DMS114 treated with DMSO at 0.1 percent for 48 hours (cell line): ENCODE measurements at regions not wholly inside any gene's neighbourhood (a gene's known extent, or its start where the extent isn't known, plus 50 kb on each side); places are given as distances from the start of the nearest gene placed in this dataset.
A peak's percentile ranks its signal among the peaks of the same experiment; 100 is the strongest.

Source experiments
- DNase-seq: peaks from one replicate; lab custom pipeline; 2025; ENCODE audit not compliant: unreplicated experiment; lab: John Stamatoyannopoulos, UW

DNA sequence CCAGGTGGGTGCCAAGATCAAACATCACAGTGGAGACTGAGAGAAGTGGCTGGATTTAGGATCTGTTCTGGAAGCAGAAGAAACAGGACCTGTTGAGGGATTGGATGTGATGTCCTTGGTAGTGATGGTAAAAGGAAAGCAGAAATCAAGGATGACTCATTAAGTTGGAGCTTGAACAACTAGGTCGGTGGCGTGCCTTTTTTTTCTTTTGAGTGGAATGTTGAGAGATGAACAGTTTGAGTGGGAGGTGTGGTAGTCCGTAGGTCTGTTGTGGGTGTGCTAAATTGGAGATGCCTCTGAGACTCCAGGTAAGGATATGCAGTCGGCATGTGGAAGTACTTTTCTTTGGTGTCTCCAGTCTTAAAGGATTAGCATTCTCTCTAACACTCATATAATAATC is 92.1 kb upstream of the IL12B start:
- DNase-seq: no peak

DNA sequence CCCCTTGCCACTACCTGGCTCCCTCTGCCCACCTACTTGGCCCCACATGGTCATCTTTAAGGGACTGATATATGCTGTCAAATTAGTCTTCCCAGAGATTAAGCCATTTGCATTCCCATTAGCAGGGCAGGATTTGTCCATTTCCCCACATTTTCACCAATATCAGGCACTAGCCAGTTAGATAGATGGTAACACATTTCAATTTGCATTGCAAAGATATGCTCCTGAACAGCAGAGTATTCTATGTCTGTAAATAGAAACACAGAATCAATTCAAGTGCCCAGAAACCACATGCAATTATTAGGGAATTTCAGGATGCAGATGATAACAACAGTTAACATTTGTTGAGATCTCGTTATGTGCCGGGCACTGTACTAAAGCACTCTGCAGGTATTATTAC is 92.6 kb upstream of the IL12B start:
- no peak for DNase-seq

DNA sequence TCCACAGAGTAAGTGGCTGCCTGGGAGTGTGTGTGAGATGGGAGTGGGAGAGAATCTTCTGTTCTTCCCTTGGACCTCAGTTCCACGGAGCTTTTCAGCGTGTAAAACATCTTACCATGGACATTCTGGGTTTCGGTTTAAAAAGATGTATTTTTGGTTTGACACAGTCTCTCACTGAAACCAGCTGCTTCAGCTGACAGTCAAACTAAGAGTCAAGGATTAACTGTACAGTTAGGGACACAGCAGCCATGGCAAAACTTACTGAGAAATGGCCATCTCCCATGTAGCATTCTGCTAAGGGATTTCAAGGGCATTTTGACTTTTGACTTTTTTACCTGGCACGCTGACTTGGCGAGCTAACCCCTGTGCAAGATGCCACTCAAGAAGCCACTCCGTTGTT is 93.8 kb upstream of the IL12B start:
- DNase-seq: no peak

DNA sequence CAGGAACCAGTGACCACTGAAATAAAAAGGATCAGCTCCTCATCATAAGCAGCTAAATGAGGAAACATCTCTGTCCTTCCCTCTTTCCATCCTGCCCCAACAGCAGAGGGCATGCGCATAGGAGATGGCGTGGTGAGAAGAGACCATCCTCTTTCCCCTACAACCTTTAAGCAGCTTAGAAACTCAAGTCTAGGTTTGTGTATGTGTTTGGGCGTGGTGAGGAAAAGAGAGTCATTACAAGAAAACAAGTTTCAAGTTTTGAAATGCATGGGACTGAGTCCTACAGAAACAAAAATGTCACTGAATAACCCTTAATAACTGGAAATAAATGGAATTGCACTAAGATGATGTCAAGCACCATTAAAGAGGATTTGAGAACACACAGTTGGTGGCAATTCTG is 96.4 kb upstream of the IL12B start:
- no peak for DNase-seq

DNA sequence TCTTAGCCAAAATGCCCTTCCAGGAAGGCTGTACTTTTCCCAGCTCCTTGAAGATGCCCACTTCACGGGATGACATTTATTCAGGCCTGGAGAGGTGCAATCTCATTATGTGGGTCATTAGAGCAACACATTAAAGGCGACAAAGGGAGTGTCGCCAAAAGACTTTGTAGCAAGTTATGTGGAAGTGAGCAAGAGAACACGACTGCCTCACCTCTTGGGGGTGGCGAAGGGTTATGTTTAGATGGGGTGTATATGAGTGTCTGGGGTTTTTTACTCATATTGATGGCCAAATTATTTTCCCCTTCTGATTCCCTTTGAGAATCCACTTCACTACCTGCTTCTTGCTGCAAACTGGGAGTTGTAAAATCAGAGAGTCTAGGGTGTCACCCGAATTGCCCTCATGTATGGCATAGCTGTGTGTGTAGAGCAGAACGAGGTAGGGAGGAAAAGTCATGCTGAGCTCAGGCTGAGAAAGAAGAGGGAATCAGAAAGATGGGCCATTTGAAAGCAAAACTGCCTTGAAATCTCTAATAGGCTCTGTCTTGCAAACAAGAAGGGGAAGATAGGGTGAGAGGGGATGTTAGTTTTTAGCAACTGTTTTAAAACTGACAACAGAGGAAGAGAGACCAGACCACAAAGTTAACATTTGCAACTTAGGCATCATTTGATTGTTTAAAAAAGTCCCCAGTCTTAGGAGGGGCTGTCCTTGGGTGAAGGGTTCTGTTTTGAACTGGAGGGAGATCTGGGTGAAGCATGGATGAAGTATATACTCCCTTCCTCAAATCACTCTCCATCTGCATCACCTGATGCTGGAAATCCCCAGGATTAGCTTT is 97.1 kb upstream of the IL12B start:
- DNase-seq: no peak

DNA sequence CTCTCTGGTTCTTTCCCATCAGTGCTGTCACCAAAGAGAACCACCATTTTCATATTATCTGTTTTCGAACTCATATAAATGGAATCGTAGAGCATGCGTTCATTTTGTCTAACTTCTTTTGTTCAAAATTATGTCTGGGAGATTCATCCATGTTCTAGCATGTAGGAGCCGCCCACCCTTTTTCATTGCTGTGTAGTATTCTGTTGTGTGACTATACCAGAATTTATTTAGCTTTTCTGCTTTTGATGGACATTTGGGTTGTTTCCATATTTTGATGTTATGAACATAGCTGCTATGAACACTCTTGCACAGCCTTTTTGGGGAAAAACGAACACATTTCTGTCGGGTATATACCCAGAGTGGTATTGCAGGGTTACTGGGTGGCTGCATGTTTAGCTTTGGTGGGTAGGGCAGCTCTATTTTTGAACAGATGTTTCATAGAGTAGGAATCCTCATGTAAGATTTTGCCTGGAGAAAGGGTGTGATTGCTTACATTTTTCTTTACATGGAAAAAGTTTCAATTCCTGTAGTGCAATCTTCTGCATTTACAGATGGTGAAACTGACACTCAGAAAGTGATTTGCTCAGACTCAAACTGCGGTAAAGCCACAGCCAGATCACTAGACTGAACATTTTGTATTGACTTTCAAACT is 100.2 kb upstream of the IL12B start:
- DNase-seq: no peak

DNA sequence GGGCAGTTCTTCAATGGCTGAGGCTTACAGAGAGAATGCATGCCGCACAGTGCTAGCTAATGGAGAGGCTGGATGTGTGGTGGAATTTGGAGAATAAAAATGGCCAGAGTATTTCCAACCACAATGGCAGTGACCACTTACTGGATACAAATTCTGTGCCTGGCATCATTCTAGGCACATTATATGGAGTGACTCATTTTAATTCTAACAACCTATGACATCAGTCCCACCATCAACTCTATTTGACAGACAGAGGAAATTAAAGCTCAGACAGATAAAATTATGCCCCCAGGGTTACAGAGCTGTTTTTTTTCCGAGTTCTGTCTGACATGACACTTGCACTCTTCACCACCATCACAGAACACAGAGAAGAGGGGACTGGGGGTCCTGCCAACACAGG is 105.6 kb upstream of the IL12B start:
- DNase-seq: no peak

DNA sequence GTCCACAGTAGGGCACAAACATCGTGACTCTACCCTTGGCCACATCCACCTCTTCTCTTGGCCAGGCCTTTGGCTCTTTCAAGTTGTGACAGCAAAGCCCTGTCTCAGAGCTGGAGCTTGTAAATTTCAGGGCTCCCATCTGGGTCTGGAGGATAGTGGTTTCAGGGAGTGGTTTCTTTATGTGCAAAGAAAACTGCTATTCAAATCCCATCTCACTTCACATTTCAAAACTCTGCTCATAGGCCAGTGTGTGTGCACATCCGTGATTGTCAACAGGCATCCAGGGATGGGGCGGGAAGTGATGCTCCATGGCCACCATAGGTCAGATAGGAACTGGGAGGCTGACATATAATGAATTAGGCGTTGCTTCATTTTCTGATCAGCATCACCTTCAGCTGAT is 107.8 kb upstream of the IL12B start:
- DNase-seq: no peak

DNA sequence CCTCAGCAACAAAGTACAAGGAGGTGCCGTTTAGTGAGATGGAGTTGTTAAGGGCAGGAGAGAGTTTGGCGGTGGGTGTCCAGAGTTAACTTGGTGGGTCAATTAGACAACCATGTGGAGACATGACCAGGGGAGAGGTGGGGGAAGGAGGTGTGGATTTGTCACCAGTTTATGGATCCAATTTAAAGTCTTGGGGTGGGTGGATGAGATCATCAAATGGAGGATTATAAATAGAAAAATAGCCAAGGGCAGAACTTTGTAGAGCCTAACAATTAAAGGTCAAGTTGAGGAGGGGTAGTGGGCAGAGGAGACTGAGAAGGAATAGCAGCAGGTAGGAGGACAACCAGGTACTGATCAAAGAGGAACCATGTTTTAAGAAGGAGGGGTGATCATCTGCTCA is 108.7 kb upstream of the IL12B start:
- no peak for DNase-seq

DNA sequence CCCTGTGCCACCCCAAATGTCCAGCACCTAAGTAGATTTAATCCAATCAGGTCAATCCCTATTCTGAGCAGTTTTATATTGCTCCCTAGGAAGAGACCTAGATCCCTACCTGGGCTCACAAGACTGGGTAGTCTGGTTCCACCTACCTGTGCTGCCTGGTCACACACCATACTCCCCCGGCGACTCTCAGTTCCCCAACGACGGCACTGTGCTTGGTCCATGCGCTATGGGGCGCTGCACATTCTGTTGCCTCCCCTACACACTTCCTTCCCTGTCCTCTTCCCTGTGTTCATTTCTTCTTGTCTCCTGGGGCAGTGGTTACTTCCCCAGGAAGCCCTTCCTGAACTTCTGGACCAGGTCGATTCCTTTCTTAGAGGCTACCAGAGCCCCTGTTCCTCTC is 109.9 kb upstream of the IL12B start:
- no peak for DNase-seq

DNA sequence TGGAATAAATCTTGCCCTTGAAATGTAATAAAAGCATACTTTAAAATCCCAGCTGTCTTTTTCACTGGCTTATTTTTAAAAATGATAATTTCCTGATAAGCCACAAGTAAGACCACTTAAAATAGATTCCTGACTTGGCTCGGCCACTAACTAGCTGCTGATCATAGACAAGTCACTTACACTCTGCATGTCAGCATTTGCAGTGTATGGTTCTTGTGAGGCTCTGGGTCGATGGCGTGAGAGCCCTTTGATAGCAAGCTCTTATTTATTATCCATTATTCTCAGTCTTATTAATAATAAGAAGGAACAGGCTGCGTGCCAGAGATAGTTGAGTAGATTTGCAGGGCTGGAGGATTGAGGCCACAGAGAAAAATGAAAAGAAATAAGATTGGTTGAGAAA is 110.7 kb upstream of the IL12B start:
- no peak for DNase-seq

DNA sequence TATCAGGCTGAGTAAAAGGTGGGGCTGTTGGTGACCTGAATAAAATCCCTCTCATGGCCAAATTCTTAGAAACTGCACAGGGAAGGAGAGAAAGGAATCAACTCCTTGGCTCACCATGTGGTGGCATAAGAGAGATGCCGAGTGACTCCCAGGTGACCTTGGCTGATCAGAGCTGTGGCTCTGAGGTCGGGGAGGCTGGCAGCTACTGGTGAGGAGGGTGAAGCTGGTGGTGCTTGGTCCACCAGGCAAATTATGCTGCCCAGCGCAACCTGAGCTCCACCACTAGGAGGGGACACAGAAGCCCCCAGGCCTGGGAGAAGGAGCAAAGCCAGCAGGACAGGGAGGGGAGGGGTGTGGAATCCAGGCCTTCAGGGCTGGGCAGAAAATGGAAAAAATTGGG is 111.2 kb upstream of the IL12B start:
- DNase-seq: no peak

DNA sequence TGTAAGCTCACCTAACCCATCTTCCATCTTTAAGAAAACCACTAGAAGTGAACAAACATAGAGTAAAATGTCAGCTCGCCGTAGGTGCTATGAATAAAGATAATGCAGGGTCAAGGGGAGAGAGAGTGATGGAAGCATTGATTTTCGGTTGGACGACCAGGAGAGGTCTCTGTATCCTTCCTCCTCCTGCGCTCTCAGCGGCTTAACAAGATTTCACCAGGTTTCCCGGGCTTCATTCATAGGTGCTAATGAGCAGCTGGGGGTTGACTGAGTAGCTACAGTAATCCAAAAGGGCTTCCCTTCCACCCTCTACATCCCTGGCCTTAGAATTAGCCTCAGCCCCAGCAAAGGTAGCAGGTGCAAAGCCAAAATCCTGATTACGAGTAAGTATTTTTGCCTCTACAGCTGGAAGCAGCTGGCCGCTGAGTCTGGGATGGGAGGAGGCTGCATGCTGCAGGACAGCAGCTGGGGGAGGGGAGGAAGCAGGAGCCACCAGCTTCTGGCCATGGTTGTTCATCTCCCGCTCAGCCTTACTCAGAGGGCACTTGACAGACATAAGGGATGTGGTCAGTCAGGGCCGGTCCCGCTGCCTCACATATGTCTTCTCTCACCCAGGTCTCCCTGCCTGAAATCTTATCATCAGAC is 112.0 kb upstream of the IL12B start:
- no peak for DNase-seq

DNA sequence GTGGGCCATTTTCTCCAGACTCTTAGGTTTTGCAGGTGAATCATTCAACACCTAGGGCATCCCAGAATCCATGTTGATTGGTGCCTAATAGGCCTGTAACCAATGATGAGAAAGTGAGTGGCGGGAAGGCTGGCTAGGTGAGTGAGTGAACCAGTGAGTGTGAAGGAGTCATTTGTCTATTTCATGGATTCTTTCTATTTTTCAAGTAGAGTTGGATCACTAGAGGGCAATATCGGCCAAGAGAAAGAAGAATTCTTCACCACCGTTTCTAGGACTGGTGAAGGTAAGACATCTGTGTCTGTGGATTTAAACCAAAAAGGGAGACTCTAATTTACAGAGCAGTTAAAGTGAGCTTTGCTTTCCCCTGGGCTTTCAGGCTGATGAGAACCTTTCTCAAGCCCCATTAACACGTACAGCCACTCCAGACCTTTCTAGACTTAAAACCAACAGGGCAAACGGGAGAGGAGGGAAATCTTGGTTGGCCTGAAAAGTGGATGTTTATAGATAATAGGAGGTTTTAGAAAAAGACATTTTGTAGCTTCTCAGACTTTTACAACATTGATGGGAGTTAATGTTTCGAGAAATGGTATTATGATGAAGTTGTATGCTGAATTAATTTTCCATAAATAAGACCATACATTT is 114.3 kb upstream of the IL12B start:
- DNase-seq: peak; percentile 79

DNA sequence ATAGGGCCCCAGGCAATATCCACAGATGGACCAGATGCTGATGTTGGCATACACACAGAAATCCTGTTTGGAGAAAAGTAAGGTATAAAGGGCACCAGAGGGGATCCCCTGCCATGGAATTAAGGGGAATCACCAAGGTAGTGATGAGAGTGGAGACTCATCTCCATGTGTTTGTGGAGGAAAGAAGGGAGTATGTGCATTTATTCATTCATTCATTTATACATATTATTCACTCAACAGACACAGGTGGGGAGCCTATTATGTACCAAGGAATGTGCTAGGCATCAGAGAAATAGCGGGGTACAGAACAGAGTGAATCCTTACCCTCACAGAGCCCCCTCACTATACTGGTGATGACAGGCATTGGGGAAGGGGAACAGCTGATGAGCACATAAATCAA is 116.8 kb upstream of the IL12B start:
- DNase-seq: no peak

DNA sequence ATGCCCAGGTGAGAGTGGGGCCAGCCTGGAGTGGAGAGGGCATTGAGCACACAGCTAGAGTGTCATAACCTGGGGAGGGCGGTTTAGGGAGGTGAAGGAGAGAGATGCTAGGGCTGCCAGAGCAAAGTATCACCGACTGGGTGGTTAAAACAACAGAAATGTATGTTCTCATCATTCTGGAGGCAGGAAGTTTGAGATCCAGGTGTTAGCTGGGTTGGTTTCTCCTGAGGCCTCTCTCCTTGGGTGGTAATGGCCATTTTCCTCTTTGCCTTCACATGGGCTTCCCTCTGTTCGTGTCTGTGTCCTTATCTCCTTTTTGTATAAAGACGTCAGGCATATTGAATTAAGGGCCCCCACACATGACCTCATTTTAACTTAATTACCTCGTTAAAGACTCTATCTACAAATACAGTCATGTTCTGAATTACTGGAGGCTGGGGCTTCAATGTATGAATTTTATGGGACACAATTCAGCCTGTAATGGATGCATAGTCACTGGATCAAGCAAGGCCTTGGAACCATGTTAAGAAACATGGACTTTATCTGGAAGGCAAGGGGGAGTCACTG is 118.6 kb upstream of the IL12B start:
- no peak for DNase-seq

DNA sequence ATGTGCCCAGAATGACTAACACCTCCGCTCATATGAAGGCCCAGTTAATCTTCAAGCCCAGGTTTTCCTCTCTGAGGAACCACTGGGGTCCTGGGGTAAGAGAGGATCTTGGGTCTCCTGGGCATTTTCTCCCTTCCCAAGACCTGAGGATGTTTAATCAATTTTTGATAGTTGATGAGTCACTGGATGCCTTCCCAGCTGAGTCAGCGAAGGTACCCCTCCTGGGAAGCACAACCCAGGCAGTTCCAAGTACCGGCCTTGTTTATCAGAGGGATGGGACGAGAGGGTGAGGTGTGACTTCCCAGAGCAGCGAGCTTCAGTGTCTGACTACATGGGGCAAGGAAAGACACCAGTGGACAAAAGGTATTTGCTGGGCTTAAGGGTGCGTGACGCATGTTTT is 119.6 kb upstream of the IL12B start:
- no peak for DNase-seq

DNA sequence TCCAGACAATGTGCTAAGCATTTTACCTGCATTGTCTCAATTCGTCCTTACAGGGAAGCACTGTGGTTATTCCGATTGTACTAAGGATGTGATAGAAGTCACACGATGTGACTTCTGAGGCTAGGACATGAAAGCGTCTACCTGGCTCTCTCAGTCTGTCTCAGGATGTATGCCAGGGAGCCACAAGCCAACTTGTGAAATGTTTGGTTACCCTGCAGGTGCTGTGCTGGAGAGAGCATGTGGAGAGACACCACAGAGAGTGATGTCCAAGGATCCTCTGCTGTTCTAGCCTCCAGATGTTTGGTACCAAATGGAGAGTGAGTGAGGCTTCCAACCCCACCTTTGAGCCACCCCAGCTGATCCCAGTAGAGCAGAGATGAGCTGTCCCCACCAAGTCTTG is 120.1 kb upstream of the IL12B start:
- DNase-seq: no peak

DNA sequence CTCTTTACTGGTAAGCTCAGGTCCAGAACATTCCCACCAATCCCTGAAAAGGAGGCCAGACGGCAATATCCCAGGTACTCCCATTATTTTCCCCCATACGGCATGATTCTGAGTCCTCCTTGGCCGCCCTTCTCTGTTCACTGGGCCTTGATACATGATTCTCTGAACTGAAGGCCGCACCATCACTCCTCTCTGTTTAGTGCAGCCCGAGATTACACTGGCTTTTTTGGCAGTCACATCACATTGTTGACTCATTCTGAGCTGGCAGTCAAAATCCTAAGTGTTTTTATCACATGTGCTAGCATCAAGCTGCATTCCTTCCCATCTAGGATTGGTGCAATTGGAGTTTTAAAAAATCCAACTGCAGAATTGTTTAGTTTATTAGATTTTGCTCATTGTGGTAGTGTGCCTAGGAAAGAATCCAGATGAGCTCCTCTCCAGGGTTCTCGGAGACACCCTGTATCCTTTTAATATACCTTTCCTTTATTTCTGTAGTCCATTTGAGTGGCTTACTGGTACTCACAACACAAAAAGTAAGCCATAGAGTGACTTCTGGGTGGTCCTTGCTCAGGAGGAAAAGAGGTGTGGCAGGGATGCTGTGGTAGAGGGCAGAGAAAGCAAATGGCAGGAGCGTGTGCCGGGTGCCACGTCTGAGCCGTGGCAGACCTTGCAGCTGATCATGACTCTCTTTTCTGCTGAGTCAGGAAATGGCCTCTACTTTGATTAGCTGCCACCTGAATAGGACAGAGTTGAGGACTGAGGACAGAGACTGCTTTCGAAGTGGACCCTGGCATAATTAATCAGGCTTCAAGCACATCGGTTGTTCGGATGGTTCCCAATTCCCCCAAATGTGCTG is 121.1 kb upstream of the IL12B start:
- DNase-seq: no peak

DNA sequence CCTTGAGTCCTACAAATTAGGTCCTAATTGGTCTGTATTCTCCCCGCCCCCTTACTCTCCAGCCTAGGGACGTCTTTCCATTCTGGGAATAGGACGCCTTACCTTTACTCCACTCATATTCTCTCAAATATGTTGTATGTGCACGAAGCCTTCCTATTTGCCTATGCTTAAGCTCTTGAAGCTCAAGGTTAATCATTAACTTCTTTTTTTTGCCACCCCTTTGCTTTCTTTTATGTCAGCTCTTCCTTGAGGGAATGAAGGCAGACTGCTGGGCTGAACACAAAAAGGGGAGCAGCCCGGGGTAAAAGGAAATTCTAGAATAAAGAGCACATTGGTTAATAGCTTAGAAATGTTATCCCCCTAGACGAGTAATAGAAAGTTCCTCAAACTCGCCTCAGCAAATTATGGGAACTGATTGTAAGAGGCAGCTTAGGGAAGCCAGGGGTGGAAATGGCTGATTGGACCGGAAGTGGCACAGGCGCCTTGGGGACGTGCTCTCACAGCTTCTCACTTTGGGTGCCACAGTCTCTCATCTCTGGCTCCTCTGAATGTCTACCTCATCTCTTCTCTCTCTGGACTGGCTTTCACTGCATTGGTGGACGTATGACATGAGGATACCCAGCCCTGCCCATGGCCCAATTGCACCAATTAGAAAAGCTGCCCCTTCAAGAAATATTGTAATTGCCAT is 122.3 kb upstream of the IL12B start:
- no peak for DNase-seq
